Naive thymus-derived CD4-positive, alpha-beta T cell (primary cell): ENCODE measurements at regions not wholly inside any gene's neighbourhood (a gene's known extent, or its start where the extent isn't known, plus 50 kb on each side); places are given as distances from the start of the nearest gene placed in this dataset.

ENCODE experiments used
- ATAC-seq: fragments of 150-1000 bp; cut with Tn5 transposase; 2 replicates; pipeline ENCODE4 v1.10.0; 2021; ENCODE audit warnings: mild to moderate bottlenecking, moderate library complexity
- CTCF ChIA-PET: fragments of 350-600 bp; sonication (Branson Sonifier 250); formaldehyde crosslinking; loops from one replicate; lab custom pipeline; 2021; ENCODE audit warnings: antibody characterized with exemption; lab: Charles Lee
- POLR2A ChIA-PET: fragments of 350-600 bp; sonication (Branson Sonifier 250); formaldehyde crosslinking; loops from one replicate; lab custom pipeline; 2021; ENCODE audit warnings: antibody characterized with exemption, inconsistent platforms; lab: Charles Lee
- DNase-seq, 9 donors: peaks; one replicate each; pipeline versions ENCODE4 v3.0.0 to v3.0.0-alpha.2; 2020 to 2022; ENCODE audit warnings: mixed read lengths in 1 of 9
- H3K27ac ChIP-seq: one replicate; pipeline ENCODE4 v1.7.0; 2013; ENCODE audit warnings: mild to moderate bottlenecking, low read depth, low read length, moderate library complexity
- H3K27me3 ChIP-seq, 2 donors: one replicate each; pipeline ENCODE4 v1.7.0; 2013; ENCODE audit warnings: low read length in 2 of 2, mild to moderate bottlenecking in 2 of 2, moderate library complexity in 2 of 2; ENCODE audit not compliant: control insufficient read depth in 2 of 2, insufficient read depth in 2 of 2
- H3K36me3 ChIP-seq, 3 experiments: 1 replicate in 2 of 3; 2 replicates in 1 of 3; pipeline ENCODE4 v1.7.0; 2013; ENCODE audit warnings: low read length in 3 of 3, mild to moderate bottlenecking in 3 of 3, moderate library complexity in 1 of 3; ENCODE audit not compliant: insufficient read depth in 3 of 3, control insufficient read depth in 2 of 3
- H3K4me1 ChIP-seq, 2 donors: one replicate each; pipeline ENCODE4 v1.7.0; 2013; ENCODE audit warnings: low read length in 2 of 2, mild to moderate bottlenecking in 2 of 2, moderate library complexity in 1 of 2; ENCODE audit not compliant: control insufficient read depth in 2 of 2, insufficient read depth in 2 of 2
- H3K4me3 ChIP-seq: 2 replicates; pipeline ENCODE4 v1.7.0; 2013; ENCODE audit warnings: mild to moderate bottlenecking, low read length
- H3K9me3 ChIP-seq, 3 experiments: 1 replicate in 2 of 3; 2 replicates in 1 of 3; pipeline ENCODE4 v1.7.0; 2013; ENCODE audit warnings: low read length in 3 of 3; ENCODE audit not compliant: control insufficient read depth in 2 of 3
- H3K27ac Mint-ChIP-seq, 9 donors: one replicate each; pipeline ENCODE4 v1.8.0; 2020 to 2022; ENCODE audit warnings: mixed read lengths in 9 of 9, mild to moderate bottlenecking in 8 of 9, moderate library complexity in 5 of 9, inconsistent platforms in 2 of 9
- H3K27me3 Mint-ChIP-seq, 5 donors: one replicate each; pipeline ENCODE4 v1.8.0; 2021 to 2022; ENCODE audit warnings: mixed read lengths in 5 of 5, mild to moderate bottlenecking in 1 of 5
- H3K36me3 Mint-ChIP-seq, 5 donors: one replicate each; pipeline ENCODE4 v1.8.0; 2020 to 2022; ENCODE audit warnings: mixed read lengths in 5 of 5, mild to moderate bottlenecking in 3 of 5, inconsistent platforms in 1 of 5
- H3K4me1 Mint-ChIP-seq, 7 donors: one replicate each; pipeline ENCODE4 v1.8.0; 2020 to 2022; ENCODE audit warnings: mixed read lengths in 7 of 7, mild to moderate bottlenecking in 3 of 7, inconsistent platforms in 1 of 7
- H3K4me3 Mint-ChIP-seq, 10 donors: one replicate each; pipeline ENCODE4 v1.8.0; 2020 to 2022; ENCODE audit warnings: mild to moderate bottlenecking in 10 of 10, mixed read lengths in 10 of 10, moderate library complexity in 6 of 10, inconsistent platforms in 2 of 10
- H3K9me3 Mint-ChIP-seq, 11 donors: one replicate each; pipeline ENCODE4 v1.8.0; 2020 to 2022; ENCODE audit warnings: mixed read lengths in 11 of 11, mild to moderate bottlenecking in 4 of 11, inconsistent platforms in 1 of 11, moderate library complexity in 1 of 11
- intact Hi-C, 2 donors: fragments of 100-400 bp; cut with micrococcal nuclease; formaldehyde crosslinking; loops; one replicate each; pipeline ENCODE4 v1.15.1; 2023

- ChIA-PET CTCF (interaction anchor here (0.6 kb wide), 1 partner anchor 648 kb away, joined by 3 read pairs; no protein-coding TSS in a partner anchor), POLR2A (no interaction called here)
- Mint-ChIP-seq H3K27me3 (no peaks in the 10 kb centered on the region), H3K9me3 (no peaks in the 10 kb centered on the region), H3K4me3 (no peak overlapping the region), H3K4me1 (peaks cover 0 to 4% (median 0%) of the 10 kb centered on the region in 7 donors), H3K36me3 (peaks cover 0 to 52% (median 24%) of the 10 kb centered on the region in 5 donors), H3K27ac (no peak overlapping the region)
- Histone ChIP-seq H3K27ac (no peak overlapping the region), H3K27me3 (no peaks in the 10 kb centered on the region), H3K4me3 (no peak overlapping the region), H3K36me3 (peaks cover 0 to 13% (median 0%) of the 10 kb centered on the region in 3 experiments), H3K4me1 (no peaks in the 10 kb centered on the region), H3K9me3 (no peaks in the 10 kb centered on the region)
- DNase-seq (no peak), ATAC-seq (no peak)
- intact Hi-C loops = no loop called here
These were observed 149.6 kb downstream of the KATNIP start for GRCh38 chr16:27699540-27699939.

GRCh38 chr16:27700304-27700995 lies 150.5 kb downstream of the KATNIP start:
- DNase-seq (no peak), ATAC-seq (no peak)
- no peak overlapping the region for H3K4me3 ChIP-seq
- H3K27me3 ChIP-seq = no peaks in the 10 kb centered on the region
- no peaks in the 10 kb centered on the region for H3K4me1 ChIP-seq
- intact Hi-C loops = no loop called here
- Mint-ChIP-seq H3K36me3 (peaks cover 0 to 58% (median 27%) of the 10 kb centered on the region in 5 donors), H3K27me3 (no peaks in the 10 kb centered on the region), H3K4me1 (peaks cover 0 to 4% (median 0%) of the 10 kb centered on the region in 7 donors), H3K9me3 (no peaks in the 10 kb centered on the region), H3K27ac (peak overlapping the region in 1 of 9 donors; percentile 20), H3K4me3 (no peak overlapping the region)
- H3K9me3 ChIP-seq = no peaks in the 10 kb centered on the region
- ChIA-PET CTCF (interaction anchor here (0.6 kb wide), 1 partner anchor 648 kb away, joined by 3 read pairs; no protein-coding TSS in a partner anchor), POLR2A (no interaction called here)
- no peak overlapping the region for H3K27ac ChIP-seq
- H3K36me3 ChIP-seq = peaks cover 0 to 13% (median 0%) of the 10 kb centered on the region in 3 experiments

- ATAC-seq = no peak
- intact Hi-C loops = no loop called here
- Mint-ChIP-seq H3K27me3 (no peaks in the 10 kb centered on the region), H3K36me3 (peaks cover 0 to 63% (median 24%) of the 10 kb centered on the region in 5 donors), H3K4me3 (no peak overlapping the region), H3K27ac (no peak overlapping the region), H3K9me3 (no peaks in the 10 kb centered on the region), H3K4me1 (peaks cover 0 to 4% (median 0%) of the 10 kb centered on the region in 7 donors)
- DNase-seq = no peak
- H3K27ac ChIP-seq = no peak overlapping the region
- ChIA-PET CTCF (no interaction called here), POLR2A (no interaction called here)
- peaks cover 0 to 13% (median 0%) of the 10 kb centered on the region in 3 experiments for H3K36me3 ChIP-seq
- H3K4me1 ChIP-seq = no peaks in the 10 kb centered on the region
- H3K9me3 ChIP-seq = no peaks in the 10 kb centered on the region
- no peak overlapping the region for H3K4me3 ChIP-seq
- H3K27me3 ChIP-seq = no peaks in the 10 kb centered on the region
These were observed 151.4 kb downstream of the KATNIP start for GRCh38 chr16:27701381-27701780.

GRCh38 chr16:27703121-27703520 lies 153.2 kb downstream of the KATNIP start:
- H3K36me3 Mint-ChIP-seq = peaks cover 0 to 59% (median 31%) of the 10 kb centered on the region in 5 donors
- no peaks in the 10 kb centered on the region for H3K4me1 ChIP-seq
- H3K9me3 ChIP-seq = no peaks in the 10 kb centered on the region
- no peak overlapping the region for H3K4me3 Mint-ChIP-seq
- no peaks in the 10 kb centered on the region for H3K9me3 Mint-ChIP-seq
- H3K27me3 ChIP-seq = no peaks in the 10 kb centered on the region
- ATAC-seq = no peak
- H3K4me3 ChIP-seq = no peak overlapping the region
- POLR2A ChIA-PET = no interaction called here
- H3K4me1 Mint-ChIP-seq = peaks cover 0 to 4% (median 0%) of the 10 kb centered on the region in 7 donors
- H3K36me3 ChIP-seq = peaks cover 0 to 20% (median 0%) of the 10 kb centered on the region in 3 experiments
- intact Hi-C loops = no loop called here
- no peak overlapping the region for H3K27ac ChIP-seq
- no peak overlapping the region for H3K27ac Mint-ChIP-seq
- no peaks in the 10 kb centered on the region for H3K27me3 Mint-ChIP-seq
- CTCF ChIA-PET = no interaction called here
- DNase-seq = no peak

- Histone ChIP-seq H3K27ac (no peak overlapping the region), H3K9me3 (no peaks in the 10 kb centered on the region), H3K4me1 (no peaks in the 10 kb centered on the region), H3K27me3 (no peaks in the 10 kb centered on the region), H3K36me3 (peaks cover 0 to 20% (median 0%) of the 10 kb centered on the region in 3 experiments), H3K4me3 (no peak overlapping the region)
- ChIA-PET POLR2A (no interaction called here), CTCF (no interaction called here)
- intact Hi-C loops = no loop called here
- Mint-ChIP-seq H3K9me3 (no peaks in the 10 kb centered on the region), H3K36me3 (peaks cover 0 to 59% (median 31%) of the 10 kb centered on the region in 5 donors), H3K27me3 (no peaks in the 10 kb centered on the region), H3K27ac (no peak overlapping the region), H3K4me1 (peaks cover 0 to 4% (median 0%) of the 10 kb centered on the region in 7 donors), H3K4me3 (no peak overlapping the region)
- ATAC-seq = no peak
- no peak for DNase-seq
These were observed 153.6 kb downstream of the KATNIP start for GRCh38 chr16:27703545-27703944.

GRCh38 chr16:27704252-27704651 lies 154.3 kb downstream of the KATNIP start:
- CTCF ChIA-PET = no interaction called here
- no peaks in the 10 kb centered on the region for H3K4me1 ChIP-seq
- intact Hi-C loops = no loop called here
- H3K27me3 Mint-ChIP-seq = no peaks in the 10 kb centered on the region
- peaks cover 0 to 57% (median 30%) of the 10 kb centered on the region in 5 donors for H3K36me3 Mint-ChIP-seq
- no peaks in the 10 kb centered on the region for H3K9me3 Mint-ChIP-seq
- H3K27me3 ChIP-seq = no peaks in the 10 kb centered on the region
- H3K4me1 Mint-ChIP-seq = peaks cover 0 to 4% (median 0%) of the 10 kb centered on the region in 7 donors
- H3K4me3 ChIP-seq = no peak overlapping the region
- H3K36me3 ChIP-seq = peaks cover 0 to 13% (median 0%) of the 10 kb centered on the region in 3 experiments
- peak overlapping the region in 1 of 9 donors; percentile 4 for H3K27ac Mint-ChIP-seq
- no peak overlapping the region for H3K4me3 Mint-ChIP-seq
- no peaks in the 10 kb centered on the region for H3K9me3 ChIP-seq
- no peak overlapping the region for H3K27ac ChIP-seq
- POLR2A ChIA-PET = no interaction called here
- DNase-seq (no peak), ATAC-seq (no peak)
